IMR-90 (cell line): ENCODE measurements at regions not wholly inside any gene's neighbourhood (a gene's known extent, or its start where the extent isn't known, plus 50 kb on each side); places are given as distances from the start of the nearest gene placed in this dataset.

Experiments used
- ATAC-seq: fragments of 200-7000 bp; cut with Tn5 transposase; 2 replicates; pipeline ENCODE4 v1.9.1; 2020; ENCODE audit warnings: low read depth, mild to moderate bottlenecking, moderate library complexity
- BruUV-seq: library from RNA; stranded (reverse); fragments of 400-500 nt; replicated peaks from 2 replicates; lab custom pipeline; 2021; lab: Mats Ljungman, UMichigan
- CTCF ChIA-PET: fragments of 300-600 bp; formaldehyde crosslinking; extraction: SDS; loops from one replicate; lab custom pipeline; 2021; ENCODE audit warnings: antibody characterized with exemption; lab: Yijun Ruan, JAX
- POLR2A ChIA-PET: fragments of 300-600 bp; sonication (Branson Sonifier 250); formaldehyde crosslinking; loops from one replicate; lab custom pipeline; 2022; ENCODE audit warnings: antibody characterized with exemption; ENCODE audit not compliant: unreplicated experiment; lab: Charles Lee
- DNase-seq: peaks from one replicate; pipeline ENCODE4 v3.0.0; 2013
- H2AFZ ChIP-seq: replicated peaks from 2 replicates; pipeline ENCODE3; 2013; ENCODE audit warnings: low read length, mild to moderate bottlenecking; ENCODE audit not compliant: poor library complexity
- H2AK5ac ChIP-seq: 2 replicates; pipeline ENCODE4 v1.6.1; 2013; ENCODE audit warnings: low read depth, low read length, inconsistent platforms
- H2AK9ac ChIP-seq: replicated peaks from 2 replicates; pipeline ENCODE3; 2013; ENCODE audit warnings: mild to moderate bottlenecking, low read depth, low read length, moderate library complexity; ENCODE audit not compliant: poor library complexity
- H2BK120ac ChIP-seq: 2 replicates; pipeline ENCODE4 v1.6.1; 2013; ENCODE audit warnings: low read depth, low read length, inconsistent platforms
- H2BK15ac ChIP-seq: 3 replicates; pipeline ENCODE4 v1.6.1; 2013; ENCODE audit warnings: low read depth, low read length, inconsistent platforms
- H2BK20ac ChIP-seq: 2 replicates; pipeline ENCODE4 v1.6.1; 2013; ENCODE audit warnings: low read depth, mild to moderate bottlenecking, inconsistent platforms, low read length, moderate library complexity
- H2BK5ac ChIP-seq: 2 replicates; pipeline ENCODE4 v1.6.1; 2013; ENCODE audit warnings: mild to moderate bottlenecking, low read depth, low read length, inconsistent platforms; ENCODE audit not compliant: poor library complexity, severe bottlenecking
- H3K14ac ChIP-seq: replicated peaks from 2 replicates; pipeline ENCODE4 v1.6.1; 2013; ENCODE audit warnings: low read depth, low read length, inconsistent platforms
- H3K18ac ChIP-seq: 2 replicates; pipeline ENCODE4 v1.6.1; 2013; ENCODE audit warnings: low read depth, low read length, control low read depth
- H3K23ac ChIP-seq: 2 replicates; pipeline ENCODE4 v1.6.1; 2013; ENCODE audit warnings: low read depth, low read length, inconsistent platforms
- H3K27ac ChIP-seq: 2 replicates; pipeline ENCODE4 v1.5.1; 2013; ENCODE audit warnings: mild to moderate bottlenecking, control low read depth, low read length; ENCODE audit not compliant: insufficient read depth
- H3K27me3 ChIP-seq: 2 replicates; pipeline ENCODE4 v1.6.1; 2013; ENCODE audit warnings: low read length; ENCODE audit not compliant: control insufficient read depth, insufficient read depth
- H3K36me3 ChIP-seq: 2 replicates; pipeline ENCODE4 v1.6.1; 2013; ENCODE audit warnings: low read length, mixed read lengths; ENCODE audit not compliant: control insufficient read depth, insufficient read depth
- H3K4ac ChIP-seq: 2 replicates; pipeline ENCODE4 v1.6.1; 2013; ENCODE audit warnings: low read depth, low read length, inconsistent platforms
- H3K4me1 ChIP-seq: 2 replicates; pipeline ENCODE4 v1.6.1; 2013; ENCODE audit warnings: low read length, mixed read lengths; ENCODE audit not compliant: control insufficient read depth, insufficient read depth
- H3K4me2 ChIP-seq: 2 replicates; pipeline ENCODE4 v1.6.1; 2013; ENCODE audit warnings: low read depth, mild to moderate bottlenecking, control low read depth, low read length, moderate library complexity
- H3K4me3 ChIP-seq: 2 replicates; pipeline ENCODE4 v1.5.1; 2013; ENCODE audit warnings: low read depth, mild to moderate bottlenecking, control low read depth, low read length, moderate library complexity; ENCODE audit not compliant: insufficient read depth
- H3K56ac ChIP-seq: 2 replicates; pipeline ENCODE4 v1.6.1; 2013; ENCODE audit warnings: low read length, inconsistent platforms; ENCODE audit not compliant: insufficient read depth; ENCODE audit errors: extremely low read depth
- H3K79me1 ChIP-seq, 2 experiments: 2 replicates each; pipeline ENCODE4 v1.6.1; 2013; ENCODE audit warnings: low read length in 2 of 2, inconsistent platforms in 1 of 2, low read depth in 1 of 2
- H3K9ac ChIP-seq: 2 replicates; pipeline ENCODE4 v1.6.1; 2013; ENCODE audit warnings: low read depth, low read length, control low read depth
- H3K9me1 ChIP-seq: 2 replicates; pipeline ENCODE4 v1.6.1; 2013; ENCODE audit warnings: low read length, inconsistent platforms; ENCODE audit not compliant: insufficient read depth
- H3K9me3 ChIP-seq: 2 replicates; pipeline ENCODE4 v1.6.1; 2013; ENCODE audit warnings: low read length; ENCODE audit not compliant: control insufficient read depth, insufficient read depth
- H4K20me1 ChIP-seq: 2 replicates; pipeline ENCODE4 v1.6.1; 2013; ENCODE audit warnings: low read length, inconsistent platforms; ENCODE audit not compliant: insufficient read depth
- H4K5ac ChIP-seq: 2 replicates; pipeline ENCODE4 v1.6.1; 2013; ENCODE audit warnings: mild to moderate bottlenecking, low read depth, low read length, control low read depth
- H4K8ac ChIP-seq, 2 experiments: 2 replicates each; pipeline ENCODE4 v1.6.1; 2013; ENCODE audit warnings: low read depth in 2 of 2, low read length in 2 of 2, control low read depth in 1 of 2, inconsistent platforms in 1 of 2
- H4K91ac ChIP-seq: 2 replicates; pipeline ENCODE4 v1.6.1; 2013; ENCODE audit warnings: low read depth, low read length, inconsistent platforms; ENCODE audit not compliant: insufficient read depth
- POLR2A ChIP-seq: IDR thresholded peaks from 2 replicates; pipeline ENCODE4 v1.6.1; 2012; ENCODE audit warnings: mild to moderate bottlenecking, low read depth, low read length
- SMC3 ChIP-seq: fragments of 150-350 bp; IDR thresholded peaks from 2 replicates; pipeline ENCODE4 v1.6.1; 2016; ENCODE audit warnings: low read depth, mild to moderate bottlenecking, antibody characterized with exemption, low read length, moderate library complexity
- WGBS, 2 experiments: methylation state at CpG; one replicate each; pipeline versions ENCODE4 v1.1.5 to v1.1.7; 2013; ENCODE audit warnings: missing lambda C conversion rate in 2 of 2; ENCODE audit not compliant: insufficient read length in 1 of 2; ENCODE audit errors: extremely low coverage in 2 of 2; 5-methylcytosine and 5-hydroxymethylcytosine counted together
- dilution Hi-C: fragments of 300-500 bp; cut with HindIII; formaldehyde crosslinking; loops from one replicate; pipeline ENCODE4 v1.14.3; 2018; ENCODE audit warnings: low sequenced_read_pairs; ENCODE audit not compliant: unreplicated experiment
- in situ Hi-C: fragments of 300-500 bp; cut with MboI; formaldehyde crosslinking; loops from 3 replicates; pipeline ENCODE4 v1.14.3; 2019; ENCODE audit warnings: low sequenced_read_pairs, inconsistent platforms, mixed read lengths
- intact Hi-C: fragments of 100-400 bp; cut with micrococcal nuclease; formaldehyde crosslinking; loops from 2 replicates; pipeline ENCODE4 v1.10.0; 2022

DNA sequence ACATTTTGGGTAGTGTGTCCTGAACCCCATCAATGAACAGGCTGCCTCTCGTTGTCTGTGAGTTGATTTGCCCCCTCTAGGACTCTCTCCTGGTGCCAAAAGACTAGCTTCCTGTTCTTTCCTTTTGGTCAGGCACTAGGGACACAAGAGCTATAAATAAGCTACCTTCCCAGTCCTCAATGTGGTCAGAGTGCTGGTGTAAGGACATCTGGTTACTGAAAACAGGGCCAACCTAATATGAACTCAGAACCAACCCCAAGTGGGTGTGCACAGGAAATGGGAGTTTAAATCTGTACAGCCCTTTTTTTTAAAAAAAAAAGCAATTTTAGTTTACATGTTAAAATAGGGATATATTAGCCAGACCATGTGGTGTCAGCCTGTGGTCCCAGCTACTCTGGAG, 129.2 kb downstream of the ZIC5 start:
- Histone ChIP-seq H2BK120ac (no peak overlapping the region), H3K18ac (no peak overlapping the region), H3K4me2 (no peak overlapping the region), H4K5ac (no peak overlapping the region), H4K8ac (no peak overlapping the region), H3K56ac (no peak overlapping the region), H2BK20ac (no peak overlapping the region), H4K91ac (no peak overlapping the region), H2AFZ (no peak overlapping the region), H3K9me1 (no peaks in the 10 kb centered on the region), H3K27me3 (no peaks in the 10 kb centered on the region; the same call in 1 of the 2 replicates), H3K79me1 (no peaks in the 10 kb centered on the region), H2BK5ac (no peak overlapping the region), H3K14ac (no peak overlapping the region), H3K4me3 (no peak overlapping the region), H3K23ac (no peak overlapping the region), H3K27ac (no peak overlapping the region), H2AK9ac (no peak overlapping the region), H3K4ac (no peak overlapping the region), H4K20me1 (no peaks in the 10 kb centered on the region), H2BK15ac (no peak overlapping the region), H3K9ac (no peak overlapping the region), H2AK5ac (no peak overlapping the region), H3K36me3 (no peaks in the 10 kb centered on the region), H3K9me3 (no peaks in the 10 kb centered on the region), H3K4me1 (no peaks in the 10 kb centered on the region)
- dilution Hi-C loops (no loop called here), in situ Hi-C loops (no loop called here), intact Hi-C loops (no loop called here)
- no peak for TF ChIP-seq SMC3
- TF ChIP-seq POLR2A, result no peak
- POLR2A ChIA-PET, result no interaction called here
- DNase-seq (no peak), ATAC-seq (no peak)
- CTCF ChIA-PET, result interaction anchor here (0.6 kb wide), 1 partner anchor 10 kb away, joined by 4 read pairs; no protein-coding TSS in a partner anchor
- WGBS, 2 experiments, result no CpG with 5 or more reads among the region's 1 CpG
- BruUV-seq, result no TSS peak
